HG03280 (cell line): ENCODE measurements at regions not wholly inside any gene's neighbourhood (a gene's known extent, or its start where the extent isn't known, plus 50 kb on each side); places are given as distances from the start of the nearest gene placed in this dataset.
"Not testable (repeated sequence)": the region's sequence is repeated elsewhere in the genome, so short reads cannot be mapped to it uniquely, and the experiment has no call there.

Source experiments
- ATAC-seq: cut with Tn5 transposase; IDR thresholded peaks from one replicate; pipeline ENCODE4 v1.9.1; 2021; ENCODE audit warnings: mild to moderate bottlenecking, moderate library complexity; ENCODE audit not compliant: unreplicated experiment

DNA sequence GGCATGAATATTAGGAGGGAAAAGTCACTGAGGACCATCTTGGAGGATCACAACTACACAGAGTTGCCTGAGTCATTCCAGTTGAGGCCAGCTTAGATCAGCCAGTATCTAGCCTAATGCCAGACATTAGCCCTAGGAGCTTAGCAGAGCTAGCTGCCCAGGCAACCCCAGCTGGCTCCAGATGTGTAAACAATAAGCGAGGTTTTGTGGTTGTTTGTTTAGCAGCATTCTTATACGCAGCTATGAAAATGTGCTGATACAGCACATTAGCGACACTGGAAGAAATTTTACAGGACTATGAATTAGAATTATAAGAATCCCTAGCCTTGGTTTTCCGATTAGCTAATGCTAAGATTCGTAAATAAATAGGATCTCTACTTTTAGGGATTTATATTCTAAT, 59.3 kb downstream of the BTBD3 start:
- ATAC-seq: no peak

GRCh38 chr20:11978496-11978895, 60.8 kb downstream of the BTBD3 start:
- ATAC-seq: no peak

DNA sequence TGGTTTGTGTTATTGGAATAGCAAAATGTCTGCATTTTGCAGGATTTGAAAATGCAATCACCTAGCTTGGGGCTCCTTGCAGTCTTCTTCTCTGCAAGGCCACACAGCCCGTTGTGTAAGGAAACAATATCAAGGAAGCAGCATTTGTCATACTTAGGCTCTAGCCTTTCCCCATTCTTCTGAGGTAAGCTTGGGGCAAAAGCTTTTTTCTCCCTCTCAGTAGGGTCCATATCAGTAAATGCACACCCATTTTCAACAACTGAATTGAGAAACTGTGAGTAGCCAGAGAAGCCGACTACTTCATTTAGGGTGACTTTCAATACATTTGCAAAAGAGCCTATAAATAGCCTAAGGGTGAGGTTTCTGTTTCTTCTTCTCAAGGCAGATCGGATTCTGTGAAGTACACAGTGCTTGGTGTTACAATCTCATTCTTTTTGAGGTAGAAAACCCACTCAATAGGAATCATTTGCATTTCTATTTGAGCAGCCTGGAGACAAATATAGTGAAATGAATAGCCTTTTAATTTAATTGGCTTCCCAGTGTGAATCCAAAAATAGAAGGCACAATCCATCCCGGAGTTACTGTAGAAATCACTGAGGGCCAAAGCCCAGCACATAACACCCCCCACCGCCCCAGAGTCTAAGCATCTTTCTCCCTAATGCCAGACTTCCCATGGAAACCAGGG, 61.8 kb downstream of the BTBD3 start:
- ATAC-seq: no peak

- ATAC-seq: no peak
These were observed 62.6 kb downstream of the BTBD3 start for GRCh38 chr20:11980263-11980662.

DNA sequence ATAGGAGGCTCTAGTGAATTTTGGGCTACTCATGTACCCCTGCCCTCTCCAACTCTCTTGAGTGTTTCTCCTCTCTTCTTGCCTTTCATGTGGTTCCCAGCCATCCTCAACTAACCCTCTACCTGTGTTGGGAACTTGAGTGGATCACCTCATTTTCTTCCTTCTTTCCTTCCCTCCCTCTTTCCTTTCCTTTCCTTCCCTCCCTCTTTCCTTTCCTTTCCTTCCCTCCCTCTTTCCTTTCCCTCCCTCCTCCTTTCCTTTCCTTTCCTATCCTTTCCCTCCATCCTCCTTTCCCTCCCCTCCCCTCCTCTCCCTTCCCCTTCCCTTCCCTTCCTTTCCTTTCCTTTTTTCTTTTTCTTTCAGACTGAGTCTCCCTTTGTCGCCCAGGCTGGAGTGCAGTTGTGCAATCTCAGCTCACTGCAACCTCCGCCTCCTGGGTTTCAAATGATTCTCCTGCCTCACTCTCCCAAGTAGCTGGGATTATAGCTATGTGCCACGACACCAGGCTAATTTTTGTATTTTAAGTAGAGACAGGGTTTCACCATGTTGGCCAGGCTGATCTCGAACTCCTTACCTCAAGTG, 63.8 kb downstream of the BTBD3 start:
- no peak for ATAC-seq

DNA sequence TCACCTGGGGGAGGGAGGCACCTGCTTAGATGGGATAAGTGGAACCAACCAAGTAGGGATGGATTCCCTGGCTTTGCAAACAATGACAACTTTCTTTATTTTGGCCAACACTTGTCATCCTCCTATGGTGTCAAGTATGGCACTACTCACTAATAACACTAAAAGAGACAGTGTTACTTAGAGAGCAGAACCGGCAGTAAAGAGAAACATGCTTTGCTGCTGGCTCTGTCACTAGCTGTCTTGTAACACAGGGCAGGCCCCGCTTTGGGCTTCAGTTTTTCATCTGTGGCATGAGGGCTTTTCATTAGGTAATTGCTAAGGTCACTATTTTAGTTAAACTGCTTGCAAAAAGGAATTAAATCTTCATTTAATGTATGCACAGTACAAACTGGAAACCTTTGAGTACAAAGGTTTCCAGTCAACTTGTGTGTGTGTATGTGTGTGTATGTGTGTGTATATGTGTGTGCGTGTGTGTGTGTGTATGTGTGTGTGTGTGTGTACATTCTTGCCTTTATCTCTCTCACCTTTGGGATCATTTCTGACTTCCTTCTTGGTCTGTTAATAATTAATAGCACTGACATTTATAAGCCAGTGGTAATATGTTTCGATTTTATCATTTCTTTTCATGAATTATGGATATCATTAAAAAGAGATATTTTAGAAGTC, 64.7 kb downstream of the BTBD3 start:
- ATAC-seq: no peak

- no peak for ATAC-seq
These were observed 65.3 kb downstream of the BTBD3 start for GRCh38 chr20:11982955-11983470.

- ATAC-seq: no peak
These were observed 69.3 kb downstream of the BTBD3 start for GRCh38 chr20:11986954-11987353.

GRCh38 chr20:11987526-11987925, 69.8 kb downstream of the BTBD3 start:
- no peak for ATAC-seq

- no peak for ATAC-seq
These were observed 71.5 kb downstream of the BTBD3 start for GRCh38 chr20:11989018-11989771.

- no peak for ATAC-seq
These were observed 74.7 kb downstream of the BTBD3 start for GRCh38 chr20:11992426-11992825.

- no peak for ATAC-seq
These were observed 76.3 kb downstream of the BTBD3 start for GRCh38 chr20:11993886-11994461.

- no peak for ATAC-seq
These were observed 78.3 kb downstream of the BTBD3 start for GRCh38 chr20:11995805-11996567.

DNA sequence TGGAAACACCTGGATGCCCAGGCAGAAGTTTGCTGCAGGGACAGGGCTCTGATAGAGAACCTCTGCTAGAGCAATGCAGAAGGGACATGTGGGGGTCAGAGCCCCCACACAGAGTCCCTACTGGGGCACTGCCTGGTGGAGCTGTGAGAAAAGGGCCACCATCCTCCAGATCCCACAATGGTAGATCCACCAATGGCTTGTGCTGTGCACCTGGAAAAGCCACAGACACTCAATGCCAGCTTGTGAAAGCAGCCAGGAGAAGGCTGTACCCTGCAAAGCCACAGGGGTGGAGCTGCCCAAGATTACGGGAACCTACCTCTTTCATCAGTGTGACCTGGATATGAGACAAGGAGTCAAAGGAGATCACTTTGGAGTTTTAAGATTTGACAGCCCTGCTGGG, 87.1 kb downstream of the BTBD3 start:
- ATAC-seq: not testable (repeated sequence)

DNA sequence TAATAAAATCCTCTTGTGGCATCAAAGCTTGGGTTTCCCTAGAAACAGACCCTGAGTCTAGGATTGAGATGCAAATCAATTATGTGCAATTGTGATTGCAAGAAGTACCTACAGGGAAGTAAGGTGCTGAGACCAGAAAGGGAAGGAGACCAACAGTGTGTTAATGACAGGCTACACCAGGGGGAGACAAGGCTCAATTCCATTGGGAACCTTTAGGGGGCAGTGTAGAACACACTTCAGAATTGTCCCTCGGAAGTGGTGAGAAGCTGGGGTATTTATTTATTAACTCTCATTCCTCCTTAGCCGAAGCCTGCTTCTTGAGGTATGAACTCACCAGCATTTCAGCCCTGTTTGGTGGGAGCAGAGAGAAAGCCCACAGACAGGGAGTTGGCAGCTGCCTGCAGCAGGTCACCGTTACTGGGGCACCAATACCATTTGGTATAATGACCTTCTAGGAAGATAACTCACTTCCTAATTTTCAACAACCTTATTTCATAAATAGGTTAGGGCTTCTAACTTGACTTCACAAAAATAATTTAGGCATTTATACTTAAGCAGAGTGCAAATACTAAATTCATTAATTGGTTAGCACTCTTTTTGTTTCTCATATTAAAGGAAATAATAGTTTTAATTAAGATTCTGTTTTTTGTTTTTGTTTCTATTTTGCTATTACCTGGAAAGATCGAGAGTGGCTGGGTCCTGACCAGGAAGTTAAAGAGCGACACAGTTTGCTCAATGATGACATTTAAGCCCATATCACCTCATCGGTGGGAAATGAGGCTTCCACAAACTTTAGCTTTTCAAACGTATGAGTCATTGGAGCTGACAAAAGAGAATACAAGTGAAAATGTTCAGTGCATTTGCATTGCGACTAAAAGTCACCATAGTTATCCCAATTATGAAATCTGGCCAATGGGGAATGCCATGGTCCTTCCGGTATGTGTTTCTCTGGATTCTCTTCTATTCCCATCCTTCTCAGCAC, 94.8 kb downstream of the BTBD3 start:
- ATAC-seq: peak; percentile 59

GRCh38 chr20:12014276-12014675, 96.6 kb downstream of the BTBD3 start:
- ATAC-seq: no peak

- no peak for ATAC-seq
These were observed 97.0 kb downstream of the BTBD3 start for GRCh38 chr20:12014736-12015135.

- no peak for ATAC-seq
These were observed 98.6 kb downstream of the BTBD3 start for GRCh38 chr20:12016291-12016690.

DNA sequence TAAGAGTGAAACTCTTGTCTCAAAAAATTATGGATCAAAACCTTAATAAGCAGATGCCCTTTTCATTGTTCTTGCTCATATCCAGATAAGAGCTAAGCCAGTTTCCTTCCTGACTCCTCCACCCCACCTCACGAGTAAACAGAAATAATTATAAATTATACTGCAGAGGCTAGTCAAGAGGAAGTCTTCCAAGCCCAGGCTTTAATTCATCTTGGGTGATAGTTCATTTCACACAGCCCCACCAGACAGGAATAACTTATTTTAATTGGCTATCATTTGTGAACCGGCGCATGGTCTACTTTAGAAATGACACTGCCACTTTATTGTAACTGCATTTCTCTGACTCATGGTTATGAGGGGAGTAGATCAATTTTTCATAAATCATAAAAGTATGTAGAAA, 102.0 kb downstream of the BTBD3 start:
- no peak for ATAC-seq
